PC-9 (cell line): ENCODE measurements at regions not wholly inside any gene's neighbourhood (a gene's known extent, or its start where the extent isn't known, plus 50 kb on each side); places are given as distances from the start of the nearest gene placed in this dataset.

Experiments used
- BruUV-seq: library from RNA; stranded (reverse); fragments of 400-500 nt; replicated peaks from 2 replicates; lab custom pipeline; 2021; lab: Mats Ljungman, UMichigan
- CTCF ChIA-PET: fragments of 300-600 bp; sonication (Branson Sonifier 250); formaldehyde crosslinking; loops from one replicate; lab custom pipeline; 2022; ENCODE audit warnings: antibody characterized with exemption; lab: Charles Lee
- POLR2A ChIA-PET: fragments of 300-600 bp; sonication (Branson Sonifier 250); formaldehyde crosslinking; loops from one replicate; lab custom pipeline; 2022; ENCODE audit warnings: antibody characterized with exemption; ENCODE audit not compliant: unreplicated experiment; lab: Charles Lee
- DNase-seq, 2 experiments: peaks; one replicate each; pipeline versions ENCODE4 v3.0.0 to v3.0.0-alpha.2; 2015 to 2022; ENCODE audit warnings: mixed read lengths in 1 of 2
- H2AFZ ChIP-seq: fragments of 200-600 bp; sonication (generic); 2 replicates; pipeline ENCODE4 v1.8.1; 2017; ENCODE audit warnings: antibody characterized with exemption
- H3F3A ChIP-seq: fragments of 200-600 bp; sonication (generic); 2 replicates; pipeline ENCODE4 v1.8.1; 2017; ENCODE audit warnings: antibody characterized with exemption, mild to moderate bottlenecking, low read depth; ENCODE audit not compliant: insufficient read depth
- H3K27ac ChIP-seq: fragments of 200-600 bp; sonication (generic); 2 replicates; pipeline ENCODE4 v1.6.1; 2016; ENCODE audit warnings: mixed run types
- H3K27me3 ChIP-seq: fragments of 200-600 bp; sonication (generic); 2 replicates; pipeline ENCODE4 v1.6.1; 2016; ENCODE audit warnings: low read depth, mixed run types; ENCODE audit not compliant: insufficient read depth
- H3K36me3 ChIP-seq: fragments of 200-600 bp; sonication (generic); 2 replicates; pipeline ENCODE4 v1.6.1; 2016; ENCODE audit warnings: low read depth, mixed run types
- H3K4me1 ChIP-seq: fragments of 200-600 bp; sonication (generic); replicated peaks from 2 replicates; pipeline ENCODE4 v1.6.1; 2016; ENCODE audit warnings: mixed run types; ENCODE audit not compliant: insufficient read depth
- H3K4me2 ChIP-seq: fragments of 200-600 bp; sonication (generic); 2 replicates; pipeline ENCODE4 v1.6.1; 2017; ENCODE audit warnings: mixed run types
- H3K4me3 ChIP-seq: fragments of 200-600 bp; sonication (generic); 2 replicates; pipeline ENCODE4 v1.6.1; 2016; ENCODE audit warnings: mixed run types
- H3K79me2 ChIP-seq: fragments of 200-600 bp; sonication (generic); 2 replicates; pipeline ENCODE4 v1.6.1; 2017; ENCODE audit warnings: low read depth, mixed run types
- H3K9me2 ChIP-seq: fragments of 200-600 bp; sonication (generic); 2 replicates; pipeline ENCODE4 v1.8.1; 2017; ENCODE audit warnings: mild to moderate bottlenecking; ENCODE audit not compliant: insufficient read depth
- H3K9me3 ChIP-seq: fragments of 200-600 bp; sonication (generic); 2 replicates; pipeline ENCODE4 v1.8.1; 2016; ENCODE audit warnings: low read depth; ENCODE audit not compliant: insufficient read depth
- H4K20me1 ChIP-seq: fragments of 200-600 bp; sonication (generic); 2 replicates; pipeline ENCODE4 v1.8.1; 2017; ENCODE audit not compliant: insufficient read depth
- CTCF ChIP-seq: fragments of 200-600 bp; sonication (generic); conservative IDR thresholded peaks from 2 replicates; pipeline ENCODE4 v1.6.1; 2017; ENCODE audit warnings: mixed run types, antibody characterized with exemption, mild to moderate bottlenecking, moderate library complexity
- EZH2 ChIP-seq: fragments of 200-600 bp; sonication (generic); IDR thresholded peaks from 2 replicates; pipeline ENCODE4 v1.8.0; 2017; ENCODE audit warnings: antibody characterized with exemption, low read depth
- intact Hi-C: fragments of 100-400 bp; cut with micrococcal nuclease; formaldehyde crosslinking; loops from one replicate; pipeline ENCODE4 v1.10.0; 2022; ENCODE audit not compliant: unreplicated experiment

- Histone ChIP-seq H3K9me3 (no peaks in the 10 kb centered on the region), H3K4me3 (no peak overlapping the region), H3K4me2 (no peak overlapping the region), H3K9me2 (no peaks in the 10 kb centered on the region), H3K36me3 (no peaks in the 10 kb centered on the region), H3K27me3 (no peaks in the 10 kb centered on the region), H3F3A (no peaks in the 10 kb centered on the region), H3K27ac (no peak overlapping the region), H2AFZ (no peak overlapping the region), H3K79me2 (no peaks in the 10 kb centered on the region), H4K20me1 (no peaks in the 10 kb centered on the region), H3K4me1 (no peaks in the 10 kb centered on the region)
- intact Hi-C loops = no loop called here
- TF ChIP-seq EZH2 = no peak
- TF ChIP-seq CTCF = no peak
- no TSS peak for BruUV-seq
- ChIA-PET CTCF (no interaction called here), POLR2A (no interaction called here)
- DNase-seq = no peak
These were observed 256.8 kb downstream of the VRK1 start for GRCh38 chr14:97053941-97054340.

DNA sequence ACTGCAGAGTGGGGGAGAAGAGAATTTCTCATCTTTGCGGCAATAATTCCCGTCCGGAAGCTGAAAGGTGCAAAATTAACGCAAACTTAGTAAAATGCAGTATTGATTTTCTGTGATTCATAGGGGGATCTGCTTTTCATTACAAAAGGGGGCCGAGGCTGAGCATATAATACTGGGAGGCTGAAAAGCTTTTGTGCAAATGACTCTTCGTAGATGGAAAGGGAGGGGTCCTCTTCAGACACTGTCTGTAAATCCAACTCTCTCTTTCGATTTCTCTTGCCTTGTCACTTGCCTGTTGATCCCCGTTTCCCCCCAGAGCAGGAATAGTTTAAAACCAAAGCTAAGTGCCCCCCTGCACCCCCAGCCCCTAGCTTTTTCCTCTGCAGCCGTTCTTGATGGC is 258.2 kb downstream of the VRK1 start:
- no peak overlapping the region for H3K4me2 ChIP-seq
- no peaks in the 10 kb centered on the region for H3K27me3 ChIP-seq
- H3K4me3 ChIP-seq = no peak overlapping the region
- no peak for TF ChIP-seq CTCF
- no peak for TF ChIP-seq EZH2
- BruUV-seq = no TSS peak
- H4K20me1 ChIP-seq = no peaks in the 10 kb centered on the region
- CTCF ChIA-PET = no interaction called here
- H2AFZ ChIP-seq = no peak overlapping the region
- H3K36me3 ChIP-seq = no peaks in the 10 kb centered on the region
- no peaks in the 10 kb centered on the region for H3F3A ChIP-seq
- no peaks in the 10 kb centered on the region for H3K9me2 ChIP-seq
- intact Hi-C loops = no loop called here
- H3K4me1 ChIP-seq = no peaks in the 10 kb centered on the region
- DNase-seq = no peak
- POLR2A ChIA-PET = no interaction called here
- no peak overlapping the region for H3K27ac ChIP-seq
- H3K9me3 ChIP-seq = no peaks in the 10 kb centered on the region
- no peaks in the 10 kb centered on the region for H3K79me2 ChIP-seq

- intact Hi-C loops = no loop called here
- CTCF ChIA-PET = no interaction called here
- H3K27ac ChIP-seq = no peak overlapping the region
These were observed 258.9 kb downstream of the VRK1 start for GRCh38 chr14:97056086-97056485.

More at GRCh38 chr14:97056086-97056485, 258.9 kb downstream of the VRK1 start:
- H3K36me3 ChIP-seq = no peaks in the 10 kb centered on the region
- BruUV-seq = no TSS peak
- no peak overlapping the region for H2AFZ ChIP-seq
- H3K79me2 ChIP-seq = no peaks in the 10 kb centered on the region
- no peaks in the 10 kb centered on the region for H3K27me3 ChIP-seq
- no peak for DNase-seq
- TF ChIP-seq EZH2 (no peak), CTCF (no peak)
- no peaks in the 10 kb centered on the region for H3F3A ChIP-seq
- no peaks in the 10 kb centered on the region for H3K9me3 ChIP-seq
- H3K4me3 ChIP-seq = no peak overlapping the region
- no peak overlapping the region for H3K4me2 ChIP-seq
- H3K4me1 ChIP-seq = no peaks in the 10 kb centered on the region
- H3K9me2 ChIP-seq = no peaks in the 10 kb centered on the region
- H4K20me1 ChIP-seq = no peaks in the 10 kb centered on the region
- POLR2A ChIA-PET = no interaction called here
